Peyer's patch (tissue), 4 donors: ENCODE measurements at regions not wholly inside any gene's neighbourhood (a gene's known extent, or its start where the extent isn't known, plus 50 kb on each side); places are given as distances from the start of the nearest gene placed in this dataset.

Experiments used
- DNase-seq, 3 donors: peaks; one replicate each; pipeline ENCODE4 v3.0.0-alpha.2; 2017 to 2019
- H3K27ac ChIP-seq, 4 donors: fragments of 200-600 bp; sonication (generic); one replicate each; pipeline ENCODE4 v1.5.1; 2016 to 2019
- H3K27me3 ChIP-seq, 2 donors: fragments of 200-600 bp; sonication (generic); one replicate each; pipeline ENCODE4 v1.5.1; 2019
- H3K36me3 ChIP-seq, 3 donors: fragments of 200-600 bp; sonication (generic); one replicate each; pipeline ENCODE4 v1.5.1; 2016 to 2019
- H3K4me1 ChIP-seq, 4 donors: fragments of 200-600 bp; sonication (generic); one replicate each; pipeline ENCODE4 v1.5.1; 2016 to 2019
- H3K4me3 ChIP-seq, 4 donors: fragments of 200-600 bp; sonication (generic); 1 replicate in 3 of 4; 2 replicates in 1 of 4; pipeline ENCODE4 v1.5.1; 2016 to 2019; ENCODE audit warnings: mild to moderate bottlenecking in 1 of 4
- H3K9me3 ChIP-seq, 4 donors: fragments of 200-600 bp; sonication (generic); one replicate each; pipeline ENCODE4 v1.5.1; 2016 to 2019; ENCODE audit warnings: mild to moderate bottlenecking in 1 of 4
- POLR2A ChIP-seq, 2 donors: fragments of 450-650 bp; IDR thresholded peaks; one replicate each; pipeline ENCODE4 v1.5.1; 2017; ENCODE audit warnings: antibody characterized with exemption in 2 of 2, mild to moderate bottlenecking in 2 of 2, moderate library complexity in 2 of 2
- TF ChIP-seq, protein P1 (sequence below), 6 experiments: fragments of 450-650 bp in 4 of 6; fragments of 200-600 bp in 2 of 6; sonication (generic) in 1 of 6; IDR thresholded peaks; one replicate each; pipeline ENCODE4 v1.5.1; 2017 to 2019; ENCODE audit warnings: antibody characterized with exemption in 6 of 6, mild to moderate bottlenecking in 3 of 6, moderate library complexity in 1 of 6

- Histone ChIP-seq H3K4me3 (no peak overlapping the region), H3K27me3 (no peaks in the 10 kb centered on the region), H3K27ac (no peak overlapping the region), H3K4me1 (no peaks in the 10 kb centered on the region), H3K9me3 (no peaks in the 10 kb centered on the region), H3K36me3 (no peaks in the 10 kb centered on the region)
- DNase-seq, result no peak
- TF ChIP-seq, protein P1, sequence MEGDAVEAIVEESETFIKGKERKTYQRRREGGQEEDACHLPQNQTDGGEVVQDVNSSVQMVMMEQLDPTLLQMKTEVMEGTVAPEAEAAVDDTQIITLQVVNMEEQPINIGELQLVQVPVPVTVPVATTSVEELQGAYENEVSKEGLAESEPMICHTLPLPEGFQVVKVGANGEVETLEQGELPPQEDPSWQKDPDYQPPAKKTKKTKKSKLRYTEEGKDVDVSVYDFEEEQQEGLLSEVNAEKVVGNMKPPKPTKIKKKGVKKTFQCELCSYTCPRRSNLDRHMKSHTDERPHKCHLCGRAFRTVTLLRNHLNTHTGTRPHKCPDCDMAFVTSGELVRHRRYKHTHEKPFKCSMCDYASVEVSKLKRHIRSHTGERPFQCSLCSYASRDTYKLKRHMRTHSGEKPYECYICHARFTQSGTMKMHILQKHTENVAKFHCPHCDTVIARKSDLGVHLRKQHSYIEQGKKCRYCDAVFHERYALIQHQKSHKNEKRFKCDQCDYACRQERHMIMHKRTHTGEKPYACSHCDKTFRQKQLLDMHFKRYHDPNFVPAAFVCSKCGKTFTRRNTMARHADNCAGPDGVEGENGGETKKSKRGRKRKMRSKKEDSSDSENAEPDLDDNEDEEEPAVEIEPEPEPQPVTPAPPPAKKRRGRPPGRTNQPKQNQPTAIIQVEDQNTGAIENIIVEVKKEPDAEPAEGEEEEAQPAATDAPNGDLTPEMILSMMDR (IDR thresholded peaks at IDR 0.05), result no peak
Measured at GRCh38 chr13:107322228-107322627, 754.3 kb upstream of the ARGLU1 start.

DNA sequence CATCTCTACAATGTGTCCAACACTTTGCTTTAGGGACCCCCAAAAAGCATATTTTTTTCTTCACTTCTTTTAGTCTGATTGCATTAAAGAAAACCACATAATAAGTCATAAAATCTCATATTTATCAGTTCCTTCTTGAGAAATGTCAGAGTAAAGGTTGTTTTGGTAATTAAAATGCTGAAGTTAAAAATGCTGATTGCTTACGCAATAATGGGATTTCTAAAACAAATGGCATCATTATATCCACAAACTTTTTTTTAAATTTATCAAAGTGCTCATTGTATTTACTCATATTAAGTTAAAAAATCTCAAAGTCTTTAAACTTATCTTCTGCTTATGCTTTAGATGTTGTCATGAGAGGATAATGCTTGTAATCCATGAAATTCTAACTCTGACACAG, 737.2 kb upstream of the ARGLU1 start:
- TF ChIP-seq, protein P1 (IDR thresholded peaks at IDR 0.05), result no peak
- no peak for TF ChIP-seq POLR2A (IDR thresholded peaks at IDR 0.05)
- no peaks in the 10 kb centered on the region for H3K36me3 ChIP-seq
- H3K27me3 ChIP-seq, result no peaks in the 10 kb centered on the region
- no peak overlapping the region for H3K4me3 ChIP-seq
- H3K27ac ChIP-seq, result no peak overlapping the region
- DNase-seq, result no peak
- no peaks in the 10 kb centered on the region for H3K9me3 ChIP-seq
- no peaks in the 10 kb centered on the region for H3K4me1 ChIP-seq

GRCh38 chr13:107301724-107302374, 733.9 kb upstream of the ARGLU1 start:
- Histone ChIP-seq H3K4me3 (no peak overlapping the region), H3K4me1 (no peaks in the 10 kb centered on the region), H3K27me3 (no peaks in the 10 kb centered on the region), H3K27ac (no peak overlapping the region), H3K36me3 (no peaks in the 10 kb centered on the region), H3K9me3 (no peaks in the 10 kb centered on the region)
- TF ChIP-seq POLR2A (IDR thresholded peaks at IDR 0.05), result no peak
- TF ChIP-seq, protein P1 (IDR thresholded peaks at IDR 0.05), result no peak
- DNase-seq, result no peak

- no peaks in the 10 kb centered on the region for H3K4me1 ChIP-seq
- no peak for DNase-seq
- no peaks in the 10 kb centered on the region for H3K9me3 ChIP-seq
- no peak overlapping the region for H3K4me3 ChIP-seq
- H3K27ac ChIP-seq, result no peak overlapping the region
- no peaks in the 10 kb centered on the region for H3K27me3 ChIP-seq
- no peak for TF ChIP-seq POLR2A (IDR thresholded peaks at IDR 0.05)
- TF ChIP-seq, protein P1 (IDR thresholded peaks at IDR 0.05), result no peak
- H3K36me3 ChIP-seq, result no peaks in the 10 kb centered on the region
Measured at GRCh38 chr13:107299717-107300116, 731.8 kb upstream of the ARGLU1 start.

DNA sequence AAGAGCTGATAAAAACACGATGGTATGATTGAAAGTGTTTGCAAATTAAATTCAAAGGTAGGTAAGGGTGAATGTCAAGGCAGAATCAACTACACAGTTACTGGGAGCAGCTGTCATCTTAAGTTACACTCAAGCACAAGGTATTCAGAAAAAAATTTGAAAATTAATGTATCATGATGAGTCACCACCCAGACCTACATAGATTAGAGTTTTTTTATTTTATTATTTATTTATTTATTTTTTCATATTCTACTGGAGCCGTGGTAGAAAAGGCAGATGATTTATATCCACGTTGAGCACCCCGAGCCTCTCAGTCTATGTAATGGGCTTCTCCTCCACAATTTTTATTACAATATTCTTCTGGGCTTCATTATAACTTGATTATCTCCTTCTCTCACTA, 728.9 kb upstream of the ARGLU1 start:
- Histone ChIP-seq H3K36me3 (no peaks in the 10 kb centered on the region), H3K27ac (no peak overlapping the region), H3K27me3 (no peaks in the 10 kb centered on the region), H3K4me3 (no peak overlapping the region), H3K9me3 (no peaks in the 10 kb centered on the region), H3K4me1 (no peaks in the 10 kb centered on the region)
- DNase-seq, result no peak
- TF ChIP-seq POLR2A (IDR thresholded peaks at IDR 0.05), result no peak
- TF ChIP-seq, protein P1 (IDR thresholded peaks at IDR 0.05), result no peak
